OCI-LY3 (cell line): ENCODE measurements at regions not wholly inside any gene's neighbourhood (a gene's known extent, or its start where the extent isn't known, plus 50 kb on each side); places are given as distances from the start of the nearest gene placed in this dataset.

ENCODE experiments used
- H2AFZ ChIP-seq: fragments of 200-600, 300-600 bp; shearing (Covaris generic); 2 replicates; pipeline ENCODE4 v1.6.0; 2014; ENCODE audit warnings: antibody characterized with exemption, low read depth, low read length
- H3K27ac ChIP-seq: fragments of 200-600, 300-600 bp; sonication (generic); 2 replicates; pipeline ENCODE4 v1.5.1; 2014; ENCODE audit warnings: mild to moderate bottlenecking, low read length, moderate library complexity, mixed read lengths
- H3K27me3 ChIP-seq: fragments of 200-600, 300-600 bp; sonication (generic); 2 replicates; pipeline ENCODE4 v1.6.1; 2014; ENCODE audit warnings: low read depth, low read length, mixed read lengths
- H3K36me3 ChIP-seq: fragments of 200-600, 300-600 bp; sonication (generic); replicated peaks from 2 replicates; pipeline ENCODE3; 2014; ENCODE audit warnings: low read depth, low read length, mixed read lengths
- H3K4me1 ChIP-seq: fragments of 300-600, 200-600 bp; sonication (generic); 2 replicates; pipeline ENCODE4 v1.6.1; 2014; ENCODE audit warnings: low read length, mixed read lengths
- H3K4me2 ChIP-seq: fragments of 200-600, 300-600 bp; sonication (generic); 2 replicates; pipeline ENCODE4 v1.6.1; 2014; ENCODE audit warnings: low read length, mixed read lengths
- H3K4me3 ChIP-seq: fragments of 300-600, 200-600 bp; sonication (generic); 2 replicates; pipeline ENCODE4 v1.5.1; 2014; ENCODE audit warnings: antibody characterized with exemption, mild to moderate bottlenecking, low read length, moderate library complexity
- H3K79me2 ChIP-seq: fragments of 300-600, 200-600 bp; shearing (Covaris generic); 2 replicates; pipeline ENCODE4 v1.6.1; 2014; ENCODE audit warnings: mild to moderate bottlenecking, low read length, mixed read lengths
- H3K9ac ChIP-seq: fragments of 300-600, 200-600 bp; shearing (Covaris generic); 2 replicates; pipeline ENCODE4 v1.6.0; 2014; ENCODE audit warnings: mild to moderate bottlenecking, low read length, moderate library complexity
- H3K9me3 ChIP-seq: fragments of 200-600, 300-600 bp; shearing (Covaris generic); 2 replicates; pipeline ENCODE4 v1.6.1; 2014; ENCODE audit warnings: low read length, mixed read lengths; ENCODE audit not compliant: insufficient read depth
- H4K20me1 ChIP-seq: fragments of 200-600, 300-600 bp; sonication (generic); 2 replicates; pipeline ENCODE4 v1.6.1; 2016; ENCODE audit warnings: low read length, mixed read lengths; ENCODE audit not compliant: insufficient read depth
- EZH2phosphoT487 ChIP-seq: fragments of 200-600 bp; shearing (Covaris generic); IDR thresholded peaks from 2 replicates; pipeline ENCODE4 v1.6.1; 2018; ENCODE audit warnings: antibody characterized with exemption, mixed run types, low read depth
- TF ChIP-seq, protein P1 (sequence below): fragments of 200-600, 300-600 bp; sonication (generic); IDR thresholded peaks from 2 replicates; pipeline ENCODE4 v1.5.1; 2014; ENCODE audit warnings: antibody characterized with exemption, low read length, low read depth

DNA sequence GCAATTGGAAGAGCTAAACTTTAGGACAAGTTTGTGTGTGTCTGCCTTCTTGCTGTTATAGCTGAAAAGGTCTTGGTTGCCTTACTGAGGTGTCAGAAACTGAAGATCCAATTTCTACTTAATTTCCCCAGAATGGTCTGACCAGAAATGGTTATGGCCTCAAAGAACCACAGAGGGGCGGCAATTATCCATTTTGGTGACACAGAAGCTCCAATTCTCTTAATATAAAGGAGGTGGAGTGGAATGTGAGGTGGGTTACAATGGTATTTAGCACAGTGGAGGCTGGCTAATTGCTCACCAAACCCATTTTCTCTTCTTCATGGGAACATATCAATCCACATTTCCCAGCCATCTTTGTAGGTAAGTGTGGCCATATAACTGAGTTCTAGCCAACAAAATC is 1157.2 kb downstream of the OLFM4 start:
- TF ChIP-seq, protein P1, sequence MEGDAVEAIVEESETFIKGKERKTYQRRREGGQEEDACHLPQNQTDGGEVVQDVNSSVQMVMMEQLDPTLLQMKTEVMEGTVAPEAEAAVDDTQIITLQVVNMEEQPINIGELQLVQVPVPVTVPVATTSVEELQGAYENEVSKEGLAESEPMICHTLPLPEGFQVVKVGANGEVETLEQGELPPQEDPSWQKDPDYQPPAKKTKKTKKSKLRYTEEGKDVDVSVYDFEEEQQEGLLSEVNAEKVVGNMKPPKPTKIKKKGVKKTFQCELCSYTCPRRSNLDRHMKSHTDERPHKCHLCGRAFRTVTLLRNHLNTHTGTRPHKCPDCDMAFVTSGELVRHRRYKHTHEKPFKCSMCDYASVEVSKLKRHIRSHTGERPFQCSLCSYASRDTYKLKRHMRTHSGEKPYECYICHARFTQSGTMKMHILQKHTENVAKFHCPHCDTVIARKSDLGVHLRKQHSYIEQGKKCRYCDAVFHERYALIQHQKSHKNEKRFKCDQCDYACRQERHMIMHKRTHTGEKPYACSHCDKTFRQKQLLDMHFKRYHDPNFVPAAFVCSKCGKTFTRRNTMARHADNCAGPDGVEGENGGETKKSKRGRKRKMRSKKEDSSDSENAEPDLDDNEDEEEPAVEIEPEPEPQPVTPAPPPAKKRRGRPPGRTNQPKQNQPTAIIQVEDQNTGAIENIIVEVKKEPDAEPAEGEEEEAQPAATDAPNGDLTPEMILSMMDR: peak; percentile 70
- no peak for TF ChIP-seq EZH2phosphoT487
- Histone ChIP-seq H2AFZ (peak overlapping the region; percentile 84; the same call in 1 of the 2 replicates), H3K9ac (no peak overlapping the region), H3K27me3 (no peaks in the 10 kb centered on the region), H3K4me1 (peaks cover 5% of the 10 kb centered on the region), H3K4me2 (peak overlapping the region; percentile 16; the same call in 1 of the 2 replicates), H4K20me1 (no peaks in the 10 kb centered on the region), H3K36me3 (no peaks in the 10 kb centered on the region), H3K4me3 (no peak overlapping the region), H3K27ac (no peak overlapping the region), H3K79me2 (no peaks in the 10 kb centered on the region), H3K9me3 (no peaks in the 10 kb centered on the region)

DNA sequence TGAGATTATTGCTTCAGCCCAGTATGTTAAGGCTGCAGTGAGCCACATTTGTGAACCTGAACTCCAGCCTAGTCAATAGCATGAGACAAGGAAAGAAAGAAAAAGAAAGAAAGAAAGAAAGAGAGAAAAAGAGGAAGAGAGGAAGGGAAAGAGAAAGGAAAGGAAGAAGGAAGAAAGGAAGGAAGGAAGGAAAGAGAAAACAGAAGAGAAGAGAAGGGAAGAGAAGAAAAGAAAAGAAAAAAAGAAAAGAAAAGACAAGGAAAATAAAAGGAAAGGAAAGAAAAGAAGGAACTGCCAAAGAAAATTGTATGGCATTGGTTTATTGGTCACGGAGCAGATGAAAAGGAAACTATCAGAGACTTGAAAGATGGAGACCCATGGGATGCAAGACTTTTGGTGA is 1158.8 kb downstream of the OLFM4 start:
- no peaks in the 10 kb centered on the region for H3K27me3 ChIP-seq
- H3K4me3 ChIP-seq: no peak overlapping the region
- H3K27ac ChIP-seq: no peak overlapping the region
- H2AFZ ChIP-seq: no peak overlapping the region
- TF ChIP-seq, protein P1: no peak
- TF ChIP-seq EZH2phosphoT487: no peak
- no peaks in the 10 kb centered on the region for H3K36me3 ChIP-seq
- no peak overlapping the region for H3K9ac ChIP-seq
- H4K20me1 ChIP-seq: no peaks in the 10 kb centered on the region
- no peak overlapping the region for H3K4me2 ChIP-seq
- H3K9me3 ChIP-seq: no peaks in the 10 kb centered on the region
- H3K4me1 ChIP-seq: peaks cover 5% of the 10 kb centered on the region
- H3K79me2 ChIP-seq: no peaks in the 10 kb centered on the region

DNA sequence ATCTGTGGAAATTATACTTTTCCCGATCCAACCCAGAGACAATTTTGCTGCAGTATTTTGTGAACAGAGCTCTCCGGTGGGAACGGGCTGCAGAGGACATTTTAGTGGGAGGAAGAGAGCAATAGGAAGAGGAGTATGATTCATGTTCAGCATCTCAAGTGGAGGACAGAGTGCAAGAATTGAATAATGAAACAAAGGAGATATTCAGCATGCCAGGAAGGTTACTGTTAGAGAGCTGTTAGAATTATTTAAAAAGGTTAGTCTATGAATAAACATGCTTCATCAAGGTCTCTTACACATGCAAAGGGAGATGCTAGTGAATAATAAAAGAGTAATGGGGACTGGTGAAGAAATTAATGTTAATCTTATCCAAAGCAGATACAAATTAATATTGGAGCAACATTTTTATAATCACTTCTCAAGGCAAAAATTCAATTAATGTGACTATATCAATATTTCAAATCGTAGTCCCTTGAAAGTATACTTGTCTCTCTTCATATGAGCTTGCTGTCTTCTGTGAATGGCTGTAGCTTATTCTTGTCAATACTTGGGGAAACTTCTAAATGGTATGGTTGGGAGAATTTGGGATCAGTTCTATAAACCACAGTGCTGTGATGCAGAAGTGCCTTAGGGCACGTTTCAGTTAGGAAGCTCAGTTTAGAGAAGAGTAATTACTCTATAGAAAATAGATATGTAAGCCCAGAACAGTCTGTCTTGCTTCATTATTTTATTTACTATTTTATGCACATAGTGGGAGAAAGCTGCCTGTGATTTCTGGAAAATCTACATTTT is 1165.8 kb downstream of the OLFM4 start:
- no peaks in the 10 kb centered on the region for H3K36me3 ChIP-seq
- no peaks in the 10 kb centered on the region for H3K9me3 ChIP-seq
- no peaks in the 10 kb centered on the region for H4K20me1 ChIP-seq
- no peak overlapping the region for H3K27ac ChIP-seq
- H3K4me3 ChIP-seq: no peak overlapping the region
- H3K4me2 ChIP-seq: peak overlapping the region; percentile 1; the same call in 1 of the 2 replicates
- H3K9ac ChIP-seq: no peak overlapping the region
- H3K27me3 ChIP-seq: no peaks in the 10 kb centered on the region
- H3K79me2 ChIP-seq: no peaks in the 10 kb centered on the region
- TF ChIP-seq, protein P1: no peak
- no peak for TF ChIP-seq EZH2phosphoT487
- H2AFZ ChIP-seq: peak overlapping the region; percentile 72; the same call in 1 of the 2 replicates
- H3K4me1 ChIP-seq: no peaks in the 10 kb centered on the region

DNA sequence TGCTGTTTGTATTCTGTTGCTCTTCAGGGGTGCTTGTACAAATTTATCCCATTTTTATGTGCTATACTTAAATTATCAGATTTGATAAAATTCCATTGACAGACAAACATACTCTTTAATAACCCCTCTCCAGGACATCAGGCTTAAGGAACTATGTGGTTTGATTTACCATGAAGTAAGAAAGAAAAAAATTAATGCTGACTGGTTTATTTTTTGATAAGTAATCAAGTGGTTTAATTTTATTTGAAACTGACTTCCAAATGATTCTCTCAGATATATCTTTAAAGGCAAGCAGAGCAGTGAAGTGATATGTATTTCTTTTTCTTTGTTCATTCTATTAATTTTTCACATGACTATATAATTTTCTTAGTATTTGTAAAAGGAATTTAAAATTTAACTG is 1168.1 kb downstream of the OLFM4 start:
- Histone ChIP-seq H3K4me1 (no peaks in the 10 kb centered on the region), H3K79me2 (no peaks in the 10 kb centered on the region), H3K9ac (no peak overlapping the region), H3K27ac (no peak overlapping the region), H2AFZ (no peak overlapping the region), H3K4me3 (no peak overlapping the region), H3K9me3 (no peaks in the 10 kb centered on the region), H3K27me3 (no peaks in the 10 kb centered on the region), H4K20me1 (no peaks in the 10 kb centered on the region), H3K36me3 (no peaks in the 10 kb centered on the region), H3K4me2 (no peak overlapping the region)
- TF ChIP-seq, protein P1: no peak
- no peak for TF ChIP-seq EZH2phosphoT487
